ENCODE measurements at regions not wholly inside any gene's neighbourhood (a gene's known extent, or its start where the extent isn't known, plus 50 kb on each side); places are given as distances from the start of the nearest gene placed in this dataset.

DNA sequence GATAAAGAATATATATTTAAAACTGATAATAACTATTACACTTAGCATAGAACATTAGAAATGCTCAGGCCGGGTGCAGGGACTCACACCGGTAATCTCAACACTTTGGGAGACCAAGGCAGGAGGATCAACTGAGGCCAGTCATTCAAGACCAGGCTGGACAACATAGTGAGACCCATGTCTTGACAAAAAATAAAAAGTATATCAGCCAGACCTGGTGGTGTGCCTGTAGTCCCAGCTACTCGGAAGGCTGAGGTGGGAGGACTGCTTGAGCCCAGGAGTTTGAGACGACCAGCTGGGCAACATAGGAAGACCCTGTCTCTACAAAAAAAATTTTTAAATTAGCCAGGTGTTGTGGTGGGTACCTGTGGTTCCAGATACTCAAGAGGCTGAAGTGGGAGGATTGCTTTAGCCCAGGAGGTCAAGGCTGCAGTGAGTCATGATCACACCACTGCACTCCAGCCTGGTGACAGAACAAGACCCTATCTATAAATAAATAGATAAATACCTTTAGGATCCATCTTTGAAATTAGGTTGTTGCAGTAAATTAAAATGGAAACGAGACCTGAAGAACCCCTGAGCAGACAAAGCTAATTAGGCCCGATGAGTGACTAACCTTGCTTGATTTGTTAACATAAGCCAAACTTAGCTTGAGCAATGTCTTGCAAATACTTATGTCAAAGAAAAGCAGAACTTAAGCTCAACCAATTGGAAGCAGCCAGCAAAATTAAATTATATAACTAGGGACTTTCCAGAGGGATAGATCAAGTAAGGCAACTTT lies 75.8 kb upstream of the E2F3 start:
- DNase-seq (ENCODE audit: low read depth in 1 of 2, low spot score in 1 of 2): no peak
- H3K4me3 ChIP-seq: no peak overlapping the region
- WGBS (ENCODE audit: missing lambda C conversion rate): 59% methylated on average over 6 of the region's 6 CpGs
- no peak for TF ChIP-seq CEBPB (IDR thresholded peaks at IDR 0.05)
- TF ChIP-seq, protein P1, sequence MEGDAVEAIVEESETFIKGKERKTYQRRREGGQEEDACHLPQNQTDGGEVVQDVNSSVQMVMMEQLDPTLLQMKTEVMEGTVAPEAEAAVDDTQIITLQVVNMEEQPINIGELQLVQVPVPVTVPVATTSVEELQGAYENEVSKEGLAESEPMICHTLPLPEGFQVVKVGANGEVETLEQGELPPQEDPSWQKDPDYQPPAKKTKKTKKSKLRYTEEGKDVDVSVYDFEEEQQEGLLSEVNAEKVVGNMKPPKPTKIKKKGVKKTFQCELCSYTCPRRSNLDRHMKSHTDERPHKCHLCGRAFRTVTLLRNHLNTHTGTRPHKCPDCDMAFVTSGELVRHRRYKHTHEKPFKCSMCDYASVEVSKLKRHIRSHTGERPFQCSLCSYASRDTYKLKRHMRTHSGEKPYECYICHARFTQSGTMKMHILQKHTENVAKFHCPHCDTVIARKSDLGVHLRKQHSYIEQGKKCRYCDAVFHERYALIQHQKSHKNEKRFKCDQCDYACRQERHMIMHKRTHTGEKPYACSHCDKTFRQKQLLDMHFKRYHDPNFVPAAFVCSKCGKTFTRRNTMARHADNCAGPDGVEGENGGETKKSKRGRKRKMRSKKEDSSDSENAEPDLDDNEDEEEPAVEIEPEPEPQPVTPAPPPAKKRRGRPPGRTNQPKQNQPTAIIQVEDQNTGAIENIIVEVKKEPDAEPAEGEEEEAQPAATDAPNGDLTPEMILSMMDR (IDR thresholded peaks at IDR 0.05): no peak
- TF ChIP-seq RARB (CRISPR knock-in tag; IDR thresholded peaks at IDR 0.05): no peak
- no peak for TF ChIP-seq CHD2 (IDR thresholded peaks at IDR 0.05; ENCODE audit: low read length, partially characterized antibody)
- TF ChIP-seq TFCP2L1 (CRISPR knock-in tag; IDR thresholded peaks at IDR 0.05): no peak
- TF ChIP-seq MAZ (IDR thresholded peaks at IDR 0.05; ENCODE audit: borderline replicate concordance, low read depth, low read length): no peak
- H3K4me1 ChIP-seq: no peaks in the 10 kb centered on the region
- no peak overlapping the region for H3K4me2 ChIP-seq
- CTCF ChIA-PET: no interaction called here
- no peaks in the 10 kb centered on the region for H3K9me3 ChIP-seq
- POLR2A ChIA-PET: no interaction called here
- no peak for FAIRE-seq
- no peak for ATAC-seq
- no peak overlapping the region for H3K27ac ChIP-seq

- CTCF ChIA-PET: no interaction called here
- no peak for DNase-seq (ENCODE audit: low read depth in 1 of 2, low spot score in 1 of 2)
- no peak for ATAC-seq
- no peak for TF ChIP-seq HOXB13 (CRISPR knock-in tag; IDR thresholded peaks at IDR 0.05; ENCODE audit: low read depth)
- no peak for TF ChIP-seq REST (IDR thresholded peaks at IDR 0.05)
- TF ChIP-seq ZSCAN20 (CRISPR knock-in tag; IDR thresholded peaks at IDR 0.05): no peak
- TF ChIP-seq NPAS2 (CRISPR knock-in tag; IDR thresholded peaks at IDR 0.05; ENCODE audit: borderline replicate concordance): no peak
- TF ChIP-seq RAD21 (conservative IDR thresholded peaks at IDR 0.05 in 1 of 2, IDR thresholded peaks at IDR 0.05 in 1 of 2): no peak
- TF ChIP-seq JUNB (IDR thresholded peaks at IDR 0.05): no peak
- TF ChIP-seq CEBPB (IDR thresholded peaks at IDR 0.05): no peak
- TF ChIP-seq, protein P2, sequence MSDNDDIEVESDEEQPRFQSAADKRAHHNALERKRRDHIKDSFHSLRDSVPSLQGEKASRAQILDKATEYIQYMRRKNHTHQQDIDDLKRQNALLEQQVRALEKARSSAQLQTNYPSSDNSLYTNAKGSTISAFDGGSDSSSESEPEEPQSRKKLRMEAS (IDR thresholded peaks at IDR 0.05): no peak
- no peak for TF ChIP-seq GATA3 (IDR thresholded peaks at IDR 0.05; ENCODE audit: borderline replicate concordance)
- no peak for TF ChIP-seq JUN (IDR thresholded peaks at IDR 0.05)
- TF ChIP-seq FOXS1 (CRISPR knock-in tag; IDR thresholded peaks at IDR 0.05): no peak
- TF ChIP-seq, protein P3, sequence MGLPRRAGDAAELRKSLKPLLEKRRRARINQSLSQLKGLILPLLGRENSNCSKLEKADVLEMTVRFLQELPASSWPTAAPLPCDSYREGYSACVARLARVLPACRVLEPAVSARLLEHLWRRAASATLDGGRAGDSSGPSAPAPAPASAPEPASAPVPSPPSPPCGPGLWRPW (IDR thresholded peaks at IDR 0.05): no peak
- TF ChIP-seq FOSB (CRISPR knock-in tag; IDR thresholded peaks at IDR 0.05): no peak
- no peak for TF ChIP-seq RARB (CRISPR knock-in tag; IDR thresholded peaks at IDR 0.05)
- TF ChIP-seq FOSL2 (IDR thresholded peaks at IDR 0.05): no peak
- TF ChIP-seq FOSL2 (CRISPR knock-in tag; IDR thresholded peaks at IDR 0.05): no peak
- no peak for TF ChIP-seq POLR2A (IDR thresholded peaks at IDR 0.05; ENCODE audit: low read length)
- 100% methylated on average over 1 of the region's 1 CpG for WGBS (ENCODE audit: missing lambda C conversion rate)
- POLR2A ChIA-PET: no interaction called here
- Histone ChIP-seq H3K4me1 (no peaks in the 10 kb centered on the region), H3K9me3 (no peaks in the 10 kb centered on the region), H3K4me3 (no peak overlapping the region), H3K4me2 (no peak overlapping the region), H3K27ac (no peak overlapping the region)
- no peak for FAIRE-seq
These were observed 75.3 kb upstream of the E2F3 start for GRCh38 chr6:20326422-20326728.

Measured in A549 (cell line).